ENCODE measurements at regions not wholly inside any gene's neighbourhood (a gene's known extent, or its start where the extent isn't known, plus 50 kb on each side); places are given as distances from the start of the nearest gene placed in this dataset.

GRCh38 chr2:83615511-83615910 is 843.6 kb downstream of the SUCLG1 start:
- TF ChIP-seq, protein P1, sequence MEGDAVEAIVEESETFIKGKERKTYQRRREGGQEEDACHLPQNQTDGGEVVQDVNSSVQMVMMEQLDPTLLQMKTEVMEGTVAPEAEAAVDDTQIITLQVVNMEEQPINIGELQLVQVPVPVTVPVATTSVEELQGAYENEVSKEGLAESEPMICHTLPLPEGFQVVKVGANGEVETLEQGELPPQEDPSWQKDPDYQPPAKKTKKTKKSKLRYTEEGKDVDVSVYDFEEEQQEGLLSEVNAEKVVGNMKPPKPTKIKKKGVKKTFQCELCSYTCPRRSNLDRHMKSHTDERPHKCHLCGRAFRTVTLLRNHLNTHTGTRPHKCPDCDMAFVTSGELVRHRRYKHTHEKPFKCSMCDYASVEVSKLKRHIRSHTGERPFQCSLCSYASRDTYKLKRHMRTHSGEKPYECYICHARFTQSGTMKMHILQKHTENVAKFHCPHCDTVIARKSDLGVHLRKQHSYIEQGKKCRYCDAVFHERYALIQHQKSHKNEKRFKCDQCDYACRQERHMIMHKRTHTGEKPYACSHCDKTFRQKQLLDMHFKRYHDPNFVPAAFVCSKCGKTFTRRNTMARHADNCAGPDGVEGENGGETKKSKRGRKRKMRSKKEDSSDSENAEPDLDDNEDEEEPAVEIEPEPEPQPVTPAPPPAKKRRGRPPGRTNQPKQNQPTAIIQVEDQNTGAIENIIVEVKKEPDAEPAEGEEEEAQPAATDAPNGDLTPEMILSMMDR (optimal IDR thresholded peaks at IDR 0.05 in 1 of 3, IDR thresholded peaks at IDR 0.05 in 1 of 3, conservative IDR thresholded peaks at IDR 0.05 in 1 of 3; ENCODE audit: extremely low read depth in 1 of 3, insufficient read depth in 2 of 3, low read length in 3 of 3), result no peak
- TF ChIP-seq EZH2 (IDR thresholded peaks at IDR 0.05; ENCODE audit: low read length), result no peak
